Kidney (tissue), 13 donors: ENCODE measurements at regions not wholly inside any gene's neighbourhood (a gene's known extent, or its start where the extent isn't known, plus 50 kb on each side); places are given as distances from the start of the nearest gene placed in this dataset.

Experiments
- DNase-seq, 5 donors: peaks; one replicate each; pipeline ENCODE4 v3.0.0-alpha.2; 2013 to 2020
- FAIRE-seq: peaks from 2 replicates; lab custom pipeline; 2012; peaks lifted over from hg19 to GRCh38; lab: Jason Lieb, UNC
- H3K27ac ChIP-seq, 2 donors: one replicate each; pipeline ENCODE4 v1.7.0; 2013; ENCODE audit warnings: low read depth in 2 of 2, low read length in 2 of 2, inconsistent platforms in 1 of 2
- H3K27me3 ChIP-seq: one replicate; pipeline ENCODE4 v1.7.1; 2013; ENCODE audit warnings: low read length, inconsistent platforms; ENCODE audit not compliant: control insufficient read depth, insufficient read depth
- H3K36me3 ChIP-seq, 3 donors: one replicate each; pipeline versions ENCODE4 v1.7.0 to v1.7.1; 2013; ENCODE audit warnings: low read length in 3 of 3, control low read depth in 1 of 3, inconsistent platforms in 1 of 3; ENCODE audit not compliant: insufficient read depth in 3 of 3, control insufficient read depth in 2 of 3
- H3K4me1 ChIP-seq, 3 donors: one replicate each; pipeline versions ENCODE4 v1.7.0 to v1.7.1; 2013; ENCODE audit warnings: low read length in 3 of 3, inconsistent platforms in 1 of 3, low read depth in 1 of 3; ENCODE audit not compliant: control insufficient read depth in 2 of 3, insufficient read depth in 2 of 3
- H3K4me3 ChIP-seq, 3 donors: one replicate each; pipeline versions ENCODE4 v1.7.0 to v1.8.1; 2013; ENCODE audit warnings: low read length in 3 of 3, control low read depth in 1 of 3, inconsistent platforms in 1 of 3
- H3K9ac ChIP-seq, 3 donors: one replicate each; pipeline versions ENCODE4 v1.7.0 to v1.7.1; 2013; ENCODE audit warnings: low read length in 3 of 3, control low read depth in 1 of 3, inconsistent platforms in 1 of 3
- H3K9me3 ChIP-seq, 3 donors: one replicate each; pipeline versions ENCODE4 v1.7.0 to v1.7.1; 2013; ENCODE audit warnings: low read length in 3 of 3, control low read depth in 1 of 3, inconsistent platforms in 1 of 3; ENCODE audit not compliant: control insufficient read depth in 2 of 3, insufficient read depth in 1 of 3
- intact Hi-C: fragments of 100-400 bp; cut with DNase I; formaldehyde crosslinking; loops from one replicate; pipeline ENCODE4 v1.11.1; 2022
- TF ChIP-seq, protein P1 (sequence below): IDR thresholded peaks from 3 replicates; pipeline ENCODE4 v1.5.1; 2012; ENCODE audit warnings: mild to moderate bottlenecking, moderate library complexity, borderline replicate concordance; ENCODE audit not compliant: insufficient read depth; ENCODE audit errors: extremely low read depth
- donor health status: control.
- donor health status: control.
- donor health status: control.
- donor health status: control.
- donor health status: control.
- donor health status: DM: yes; HTN: yes; CAD: no.
- donor health status: Normal renal cell carcinoma (clear cell type).

DNA sequence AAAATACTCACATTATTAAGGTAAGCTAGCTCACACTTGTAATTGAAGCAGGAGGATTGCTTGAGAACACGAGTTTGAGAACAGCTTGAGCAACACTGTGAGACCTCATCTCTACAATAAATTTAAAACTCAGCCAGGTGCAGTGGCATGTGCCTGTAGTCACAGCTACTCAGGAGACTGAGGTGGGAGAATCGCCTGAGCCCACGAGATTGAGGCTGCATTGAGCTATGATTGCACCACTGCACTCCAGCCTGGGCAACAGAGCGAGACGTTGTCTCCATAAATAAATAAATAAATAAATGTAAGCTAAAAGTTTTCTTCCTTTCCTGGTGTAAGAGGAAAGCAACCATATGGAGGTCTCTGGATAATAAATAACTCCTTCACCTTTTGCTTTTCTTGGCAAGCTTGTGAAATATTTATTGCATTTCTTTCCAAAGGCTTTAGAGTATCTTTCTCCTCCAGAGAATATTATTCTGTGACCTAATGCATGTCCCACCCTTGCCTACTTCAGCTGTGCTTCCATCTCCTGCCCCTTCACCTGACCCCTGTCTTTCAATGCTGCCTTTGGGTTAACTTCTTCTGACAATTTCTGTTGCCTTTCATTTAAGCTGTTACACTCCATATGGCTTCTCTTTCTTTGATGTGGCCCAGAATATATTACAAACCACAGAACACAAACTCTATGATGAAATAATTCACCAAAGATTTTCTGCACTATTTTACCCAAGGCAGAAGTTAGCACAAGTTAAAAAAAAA lies 280.7 kb upstream of the RND3 start:
- Histone ChIP-seq H3K4me1 (peaks cover 0 to 2% (median 0%) of the 10 kb centered on the region in 3 donors), H3K9me3 (no peaks in the 10 kb centered on the region), H3K4me3 (no peak overlapping the region), H3K36me3 (no peaks in the 10 kb centered on the region), H3K27ac (no peak overlapping the region), H3K27me3 (no peaks in the 10 kb centered on the region), H3K9ac (no peak overlapping the region)
- DNase-seq (peak in 4 of 5 donors; percentile 48 to 78 (median 64)), FAIRE-seq (no peak)
- TF ChIP-seq, protein P1, sequence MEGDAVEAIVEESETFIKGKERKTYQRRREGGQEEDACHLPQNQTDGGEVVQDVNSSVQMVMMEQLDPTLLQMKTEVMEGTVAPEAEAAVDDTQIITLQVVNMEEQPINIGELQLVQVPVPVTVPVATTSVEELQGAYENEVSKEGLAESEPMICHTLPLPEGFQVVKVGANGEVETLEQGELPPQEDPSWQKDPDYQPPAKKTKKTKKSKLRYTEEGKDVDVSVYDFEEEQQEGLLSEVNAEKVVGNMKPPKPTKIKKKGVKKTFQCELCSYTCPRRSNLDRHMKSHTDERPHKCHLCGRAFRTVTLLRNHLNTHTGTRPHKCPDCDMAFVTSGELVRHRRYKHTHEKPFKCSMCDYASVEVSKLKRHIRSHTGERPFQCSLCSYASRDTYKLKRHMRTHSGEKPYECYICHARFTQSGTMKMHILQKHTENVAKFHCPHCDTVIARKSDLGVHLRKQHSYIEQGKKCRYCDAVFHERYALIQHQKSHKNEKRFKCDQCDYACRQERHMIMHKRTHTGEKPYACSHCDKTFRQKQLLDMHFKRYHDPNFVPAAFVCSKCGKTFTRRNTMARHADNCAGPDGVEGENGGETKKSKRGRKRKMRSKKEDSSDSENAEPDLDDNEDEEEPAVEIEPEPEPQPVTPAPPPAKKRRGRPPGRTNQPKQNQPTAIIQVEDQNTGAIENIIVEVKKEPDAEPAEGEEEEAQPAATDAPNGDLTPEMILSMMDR = no peak
- intact Hi-C loops = no loop called here

DNA sequence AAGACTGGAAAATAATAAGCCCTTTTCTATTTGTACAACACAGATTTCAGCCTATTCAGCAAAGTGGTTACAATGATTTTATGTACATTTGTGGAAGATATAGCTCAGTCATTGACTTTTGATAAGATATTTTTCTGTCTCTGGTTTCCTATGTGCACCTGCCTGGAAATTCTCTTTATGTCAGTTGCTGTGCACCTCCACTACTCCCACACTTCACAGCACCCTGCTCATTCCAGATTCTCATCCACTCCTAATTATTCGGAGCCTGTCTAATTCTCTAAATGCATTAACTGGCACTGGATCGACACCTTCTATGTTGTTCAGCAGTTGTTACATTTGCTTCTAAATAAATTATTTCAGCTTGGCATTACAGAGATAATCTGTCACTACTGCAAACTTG lies 275.1 kb upstream of the RND3 start:
- Histone ChIP-seq H3K27ac (no peak overlapping the region), H3K4me3 (no peak overlapping the region), H3K36me3 (no peaks in the 10 kb centered on the region), H3K27me3 (no peaks in the 10 kb centered on the region), H3K4me1 (no peaks in the 10 kb centered on the region), H3K9me3 (no peaks in the 10 kb centered on the region), H3K9ac (no peak overlapping the region)
- TF ChIP-seq, protein P1 = no peak
- intact Hi-C loops = no loop called here
- FAIRE-seq (no peak), DNase-seq (no peak)

DNA sequence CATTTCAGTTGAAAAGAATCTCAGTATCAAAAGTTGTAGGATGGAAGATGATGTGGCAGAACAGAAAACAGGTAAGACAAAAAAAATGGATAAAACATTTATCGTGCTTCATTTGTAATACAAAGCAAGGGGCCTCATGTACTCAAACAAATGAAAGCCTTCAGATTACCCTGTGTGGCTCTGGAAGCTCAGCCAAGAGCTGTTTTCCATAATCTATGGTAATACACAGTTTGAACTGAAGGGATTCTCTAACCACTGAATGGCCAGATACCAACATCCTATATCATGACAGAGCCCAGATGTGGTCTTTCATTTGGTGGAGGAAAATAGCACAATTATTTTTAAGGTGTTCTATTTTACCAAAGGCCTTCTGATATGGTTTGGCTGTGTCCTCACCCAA lies 272.1 kb upstream of the RND3 start:
- Histone ChIP-seq H3K4me3 (no peak overlapping the region), H3K4me1 (no peaks in the 10 kb centered on the region), H3K27ac (no peak overlapping the region), H3K9me3 (no peaks in the 10 kb centered on the region), H3K27me3 (no peaks in the 10 kb centered on the region), H3K36me3 (no peaks in the 10 kb centered on the region), H3K9ac (no peak overlapping the region)
- intact Hi-C loops = no loop called here
- FAIRE-seq (no peak), DNase-seq (no peak)
- TF ChIP-seq, protein P1 = no peak
